ENCODE measurements at regions not wholly inside any gene's neighbourhood (a gene's known extent, or its start where the extent isn't known, plus 50 kb on each side); places are given as distances from the start of the nearest gene placed in this dataset.

- Histone ChIP-seq H3K9me3 (no peaks in the 10 kb centered on the region), H3K4me3 (no peak overlapping the region), H3K4me1 (no peaks in the 10 kb centered on the region), H3K27me3 (no peaks in the 10 kb centered on the region), H3K27ac (no peak overlapping the region), H3K36me3 (no peaks in the 10 kb centered on the region)
- intact Hi-C loops (cut with DNase I), result no loop called here
- no peak for DNase-seq
- no peak for TF ChIP-seq POLR2AphosphoS5 (IDR thresholded peaks at IDR 0.05)
- TF ChIP-seq CTCF (IDR thresholded peaks at IDR 0.05), result no peak
- no peak for TF ChIP-seq POLR2A (IDR thresholded peaks at IDR 0.05)
- 86 to 99% methylated on average over 1 of the region's 1 CpG for WGBS, 2 donors
Observed at GRCh38 chr3:30418443-30418842, 188.0 kb upstream of the TGFBR2 start.

- WGBS, 2 donors, result 79 to 84% methylated on average over 2 of the region's 2 CpGs
- no peak overlapping the region for H3K27ac ChIP-seq
- intact Hi-C loops (cut with DNase I), result no loop called here
- no peak overlapping the region for H3K4me3 ChIP-seq
- H3K36me3 ChIP-seq, result no peaks in the 10 kb centered on the region
- DNase-seq, result no peak
- no peaks in the 10 kb centered on the region for H3K27me3 ChIP-seq
- TF ChIP-seq POLR2AphosphoS5 (IDR thresholded peaks at IDR 0.05) (peak in 1 of 4 donors; percentile 66), EP300 (IDR thresholded peaks at IDR 0.05) (no peak)
- no peaks in the 10 kb centered on the region for H3K9me3 ChIP-seq
- H3K4me1 ChIP-seq, result peaks cover 0 to 13% (median 8%) of the 10 kb centered on the region in 4 donors
Observed at GRCh38 chr3:30421266-30421665, 185.1 kb upstream of the TGFBR2 start.

GRCh38 chr3:30426293-30426993 lies 180.0 kb upstream of the TGFBR2 start:
- peak; percentile 91 for DNase-seq

GRCh38 chr3:30428251-30428650 lies 178.2 kb upstream of the TGFBR2 start:
- TF ChIP-seq CTCF (IDR thresholded peaks at IDR 0.05) (no peak), POLR2A (IDR thresholded peaks at IDR 0.05) (no peak), POLR2AphosphoS5 (IDR thresholded peaks at IDR 0.05) (no peak), EP300 (IDR thresholded peaks at IDR 0.05) (no peak)
- no peak for DNase-seq
- no peaks in the 10 kb centered on the region for H3K27me3 ChIP-seq
- intact Hi-C loops (cut with DNase I), result no loop called here
- no peaks in the 10 kb centered on the region for H3K9me3 ChIP-seq
- H3K4me3 ChIP-seq, result no peak overlapping the region
- H3K36me3 ChIP-seq, result no peaks in the 10 kb centered on the region
- H3K4me1 ChIP-seq, result peaks cover 0 to 26% (median 18%) of the 10 kb centered on the region in 4 donors
- H3K27ac ChIP-seq, result no peak overlapping the region

More at GRCh38 chr3:30426293-30426993, 180.0 kb upstream of the TGFBR2 start:
- H3K4me3 ChIP-seq, result no peak overlapping the region
- TF ChIP-seq POLR2A (IDR thresholded peaks at IDR 0.05), result no peak
- TF ChIP-seq CTCF (IDR thresholded peaks at IDR 0.05), result no peak
- peak; percentile 22 to 71 (median 62) for TF ChIP-seq POLR2AphosphoS5 (IDR thresholded peaks at IDR 0.05)
- TF ChIP-seq EP300 (IDR thresholded peaks at IDR 0.05), result peak in 1 of 4 donors; percentile 25
- H3K36me3 ChIP-seq, result no peaks in the 10 kb centered on the region
- WGBS, 2 donors, result 45 to 60% methylated on average over 3 of the region's 3 CpGs
- H3K27me3 ChIP-seq, result no peaks in the 10 kb centered on the region
- intact Hi-C loops (cut with DNase I), result loop anchor here (2.0 kb wide), 1 partner anchor 180 kb away; the partner anchor contains the start of gene TGFBR2
- peaks cover 0 to 26% (median 18%) of the 10 kb centered on the region in 4 donors for H3K4me1 ChIP-seq
- H3K9me3 ChIP-seq, result no peaks in the 10 kb centered on the region
- peak overlapping the region; percentile 58 to 73 (median 68) for H3K27ac ChIP-seq

GRCh38 chr3:30435861-30436331 lies 170.5 kb upstream of the TGFBR2 start:
- TF ChIP-seq POLR2A (IDR thresholded peaks at IDR 0.05) (no peak), CTCF (IDR thresholded peaks at IDR 0.05) (no peak), POLR2AphosphoS5 (IDR thresholded peaks at IDR 0.05) (no peak), EP300 (IDR thresholded peaks at IDR 0.05) (no peak)
- DNase-seq, result no peak
- H3K4me1 ChIP-seq, result peaks cover 0 to 57% (median 46%) of the 10 kb centered on the region in 4 donors
- peak overlapping the region; percentile 74 to 89 (median 82) for H3K27ac ChIP-seq
- 57 to 83% methylated on average over 7 of the region's 7 CpGs for WGBS, 2 donors
- H3K36me3 ChIP-seq, result no peaks in the 10 kb centered on the region
- H3K9me3 ChIP-seq, result no peaks in the 10 kb centered on the region
- no peaks in the 10 kb centered on the region for H3K27me3 ChIP-seq
- intact Hi-C loops (cut with DNase I), result loop anchor here (5.0 kb wide), 1 partner anchor 256 kb away; no protein-coding TSS in a partner anchor
- peak overlapping the region in 3 of 4 donors; percentile 5 to 34 (median 24) for H3K4me3 ChIP-seq

Measured in sigmoid colon (tissue), 6 donors.